ENCODE measurements at regions not wholly inside any gene's neighbourhood (a gene's known extent, or its start where the extent isn't known, plus 50 kb on each side); places are given as distances from the start of the nearest gene placed in this dataset.

GRCh38 chr7:104956753-104957450 is 57.1 kb upstream of the KMT2E start:
- no peak overlapping the region for H3K27ac Mint-ChIP-seq
- no peak for TF ChIP-seq IRF1 (CRISPR knock-in tag; IDR thresholded peaks at IDR 0.05)
- TF ChIP-seq ELF4 (CRISPR knock-in tag; IDR thresholded peaks at IDR 0.05; ENCODE audit: low read depth): no peak
- TF ChIP-seq PREB (CRISPR knock-in tag; IDR thresholded peaks at IDR 0.05; ENCODE audit: borderline replicate concordance): no peak
- TF ChIP-seq ZNF396 (CRISPR knock-in tag; IDR thresholded peaks at IDR 0.05; ENCODE audit: borderline replicate concordance): no peak
- no peak for TF ChIP-seq MXD4 (CRISPR knock-in tag; IDR thresholded peaks at IDR 0.05; ENCODE audit: borderline replicate concordance)
- TF ChIP-seq TEAD4 (CRISPR knock-in tag; IDR thresholded peaks at IDR 0.05): no peak
- TF ChIP-seq ATF2 (CRISPR knock-in tag; IDR thresholded peaks at IDR 0.05; ENCODE audit: borderline replicate concordance, low read depth): no peak
- TF ChIP-seq FOXK1 (CRISPR knock-in tag; IDR thresholded peaks at IDR 0.05): no peak
- no peak for TF ChIP-seq CTCF (IDR thresholded peaks at IDR 0.05)
- no peak for TF ChIP-seq AFF4 (CRISPR knock-in tag; IDR thresholded peaks at IDR 0.05; ENCODE audit: borderline replicate concordance)
- no peak for TF ChIP-seq NFATC4 (CRISPR knock-in tag; IDR thresholded peaks at IDR 0.05)
- TF ChIP-seq USF1 (CRISPR knock-in tag; IDR thresholded peaks at IDR 0.05): no peak
- TF ChIP-seq FOXP4 (CRISPR knock-in tag; IDR thresholded peaks at IDR 0.05): no peak
- no peak for TF ChIP-seq CREM (CRISPR knock-in tag; IDR thresholded peaks at IDR 0.05)
- TF ChIP-seq E2F1 (CRISPR knock-in tag; IDR thresholded peaks at IDR 0.05): no peak
- no peak for TF ChIP-seq ZMAT4 (CRISPR knock-in tag; IDR thresholded peaks at IDR 0.05)
- TF ChIP-seq IRF2 (CRISPR knock-in tag; IDR thresholded peaks at IDR 0.05; ENCODE audit: borderline replicate concordance, low read depth): no peak
- TF ChIP-seq ATF6 (CRISPR knock-in tag; IDR thresholded peaks at IDR 0.05): no peak
- no peaks in the 10 kb centered on the region for H3K36me3 Mint-ChIP-seq
- H3K4me3 Mint-ChIP-seq: no peak overlapping the region
- POLR2A ChIA-PET: no interaction called here
- H3K27me3 Mint-ChIP-seq (ENCODE audit: low read depth): no peaks in the 10 kb centered on the region
- no peaks in the 10 kb centered on the region for H3K9me3 Mint-ChIP-seq
- DNase-seq (ENCODE audit: low spot score) (no peak), ATAC-seq (no peak)
- H3K4me1 Mint-ChIP-seq: no peaks in the 10 kb centered on the region
- CTCF ChIA-PET: interaction anchor here (0.8 kb wide), 1 partner anchor 25 kb away, joined by 3 read pairs; no protein-coding TSS in a partner anchor

All from WTC11 (cell line).